NCI-H69 (cell line): ENCODE measurements at regions not wholly inside any gene's neighbourhood (a gene's known extent, or its start where the extent isn't known, plus 50 kb on each side); places are given as distances from the start of the nearest gene placed in this dataset.
"Not testable (repeated sequence)": the region's sequence is repeated elsewhere in the genome, so short reads cannot be mapped to it uniquely, and the experiment has no call there.

Source experiments
- DNase-seq: peaks from one replicate; lab custom pipeline; 2025; lab: John Stamatoyannopoulos, UW

DNA sequence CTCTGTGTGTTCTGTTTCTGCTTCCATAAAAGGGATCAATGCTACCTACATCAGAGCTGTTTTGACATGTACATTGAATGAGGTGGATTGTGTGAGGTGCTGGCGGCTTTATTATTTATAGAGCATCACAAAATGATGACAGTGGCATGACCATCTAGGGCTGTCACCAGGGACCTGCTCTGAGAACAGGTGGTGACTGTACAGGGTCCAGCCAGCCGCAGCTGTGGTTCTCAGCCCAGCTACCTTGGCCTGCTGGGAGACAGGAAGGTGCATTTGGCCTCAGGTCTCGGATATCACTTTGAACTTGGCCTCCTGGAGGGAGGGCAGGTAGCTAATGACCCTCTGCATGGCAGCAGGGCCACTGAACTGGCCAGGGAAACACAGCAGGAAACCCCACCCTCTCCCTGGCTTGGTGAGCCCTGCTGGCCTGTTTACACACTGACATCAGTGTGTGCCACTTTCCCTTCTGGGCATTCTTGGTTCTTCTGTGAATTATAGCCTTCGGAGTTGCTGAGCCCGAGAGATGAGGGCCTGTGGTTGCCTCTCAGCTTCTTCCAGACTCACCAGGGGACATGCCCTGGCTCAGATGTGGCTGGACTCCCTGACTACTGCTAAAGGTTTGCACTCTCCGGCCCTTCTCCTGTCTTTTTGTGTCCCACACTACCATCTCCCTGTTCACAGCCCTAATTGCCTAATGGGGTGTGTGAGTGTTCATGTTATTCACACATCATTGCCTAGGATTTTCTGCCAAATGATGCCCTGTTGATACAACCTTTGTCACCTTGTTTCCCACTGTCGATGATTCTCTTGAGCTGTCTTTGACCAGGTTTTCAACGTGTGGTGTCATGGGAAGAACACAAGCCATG, 109.2 kb upstream of the RAB12 start:
- DNase-seq, result peak; percentile 96

DNA sequence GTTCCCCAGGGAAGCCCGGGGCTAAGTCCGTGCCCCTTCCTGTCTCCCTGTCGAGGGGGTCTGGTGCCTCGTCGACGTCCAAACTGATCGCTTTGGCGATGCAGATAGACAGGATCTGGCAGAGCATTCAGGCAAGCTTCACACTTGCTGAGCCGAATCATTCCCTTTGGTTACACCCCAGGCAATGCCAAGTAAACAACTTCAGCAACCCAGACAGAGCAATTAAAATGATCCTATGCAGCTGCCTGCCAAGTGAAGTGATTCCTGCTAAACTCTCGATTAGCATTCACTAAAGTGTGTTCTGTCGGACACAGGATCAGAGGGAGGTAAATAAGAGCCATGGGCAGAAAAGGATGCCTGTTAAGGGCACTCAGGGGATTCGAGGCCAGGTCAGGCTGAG, 108.2 kb upstream of the RAB12 start:
- DNase-seq, result peak; percentile 96

DNA sequence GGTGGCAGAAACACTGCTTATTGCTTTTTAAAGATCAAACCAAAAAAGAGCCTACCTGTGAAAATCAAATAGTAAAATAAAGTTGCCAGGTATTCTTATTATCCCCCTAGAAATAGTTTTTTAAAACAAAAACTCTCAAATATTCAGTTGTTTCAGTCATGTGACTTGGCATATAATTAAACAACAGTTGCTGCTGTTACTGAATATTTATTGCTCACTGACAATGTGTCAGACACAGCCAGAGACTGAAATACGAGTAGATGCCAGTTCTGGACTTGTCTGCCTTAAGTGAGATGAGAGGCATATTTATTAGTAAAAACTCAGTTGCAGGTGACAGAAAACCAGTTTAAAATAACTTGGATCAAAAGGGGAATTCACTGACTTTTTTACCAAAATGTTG, 106.0 kb upstream of the RAB12 start:
- DNase-seq, result peak; percentile 73

DNA sequence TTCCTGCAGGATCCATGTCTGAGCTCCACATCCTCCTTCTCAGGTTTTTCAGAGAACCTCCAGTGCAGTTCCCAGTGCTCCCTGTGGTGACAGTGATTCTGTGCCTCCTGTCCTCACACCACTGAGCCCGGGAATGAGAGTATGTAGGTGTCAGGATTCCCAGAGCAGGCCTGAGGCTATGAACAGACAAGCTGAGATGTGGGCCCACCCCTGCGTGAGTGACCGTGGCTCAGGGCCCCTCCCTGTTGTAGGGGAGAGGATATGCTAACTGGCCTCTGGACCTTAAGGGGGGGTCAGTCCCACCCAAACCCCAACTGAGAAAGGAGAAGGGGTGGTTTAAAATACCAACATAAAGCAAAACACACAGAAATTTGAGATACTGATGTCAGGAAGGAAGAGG, 104.8 kb upstream of the RAB12 start:
- peak; percentile 58 for DNase-seq

DNA sequence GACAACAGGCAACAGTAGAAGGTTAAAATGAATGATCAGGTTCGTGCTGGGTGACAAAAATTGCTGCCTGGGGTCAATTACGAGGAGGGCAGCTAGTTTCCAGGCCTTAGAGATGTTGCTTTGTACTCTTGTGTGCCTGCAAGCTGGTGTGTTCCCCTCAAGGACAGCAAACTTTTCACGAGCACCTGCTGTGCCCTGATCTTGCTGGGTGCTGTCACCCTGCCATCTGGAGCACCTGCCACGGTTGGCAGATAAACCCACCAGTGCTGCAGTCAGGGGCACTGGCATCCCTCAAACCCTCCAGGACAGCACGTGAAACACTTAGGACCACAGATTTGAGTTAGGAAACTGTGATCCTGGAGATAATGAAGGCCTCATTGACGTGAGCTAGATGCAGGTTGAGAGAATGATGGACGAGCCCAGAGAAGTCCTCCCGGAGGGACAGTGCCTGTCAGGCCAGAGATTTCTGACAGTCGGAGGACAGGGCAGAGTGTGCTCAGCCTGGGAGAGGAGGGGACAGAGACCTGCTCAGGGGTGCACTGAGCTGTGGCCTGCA, 104.3 kb upstream of the RAB12 start:
- DNase-seq, result no peak

DNA sequence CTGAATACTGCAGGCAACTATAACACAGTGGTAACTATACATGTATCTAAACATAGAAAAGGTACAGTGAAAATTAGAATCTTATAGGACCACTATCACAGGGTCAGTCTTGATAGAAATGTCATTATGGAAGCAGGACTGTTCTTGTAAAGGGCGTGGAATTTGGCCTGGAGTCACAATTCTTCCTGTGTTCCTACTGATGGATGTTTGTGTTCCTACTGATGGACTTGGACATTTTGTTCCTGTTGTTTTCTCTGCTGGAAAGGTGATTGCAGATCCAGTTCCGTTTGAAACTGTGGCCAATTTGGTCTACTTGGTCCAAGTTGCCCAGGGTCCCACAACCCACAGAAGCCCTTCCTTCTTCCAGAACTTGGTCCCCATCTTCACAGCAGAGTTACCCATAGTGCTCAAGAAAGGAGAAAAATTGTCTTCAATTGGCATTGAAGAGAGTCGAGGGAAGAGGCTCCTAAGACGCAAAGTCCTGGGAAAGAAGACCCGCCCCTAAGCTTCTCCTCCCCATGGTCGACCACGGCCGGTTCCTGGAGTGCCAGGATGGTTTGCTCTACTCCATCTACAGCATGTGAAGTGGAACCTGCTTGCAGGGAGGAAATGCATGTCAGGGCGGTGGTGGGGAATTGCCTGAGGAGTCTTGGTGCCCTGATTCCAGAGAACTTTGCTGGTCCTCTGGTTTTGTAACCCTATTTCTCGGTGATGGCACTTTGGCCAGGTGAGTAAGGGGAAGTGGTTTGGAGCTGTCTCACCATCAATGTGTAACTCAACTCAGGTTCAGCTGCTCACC, 102.8 kb upstream of the RAB12 start:
- no peak for DNase-seq

DNA sequence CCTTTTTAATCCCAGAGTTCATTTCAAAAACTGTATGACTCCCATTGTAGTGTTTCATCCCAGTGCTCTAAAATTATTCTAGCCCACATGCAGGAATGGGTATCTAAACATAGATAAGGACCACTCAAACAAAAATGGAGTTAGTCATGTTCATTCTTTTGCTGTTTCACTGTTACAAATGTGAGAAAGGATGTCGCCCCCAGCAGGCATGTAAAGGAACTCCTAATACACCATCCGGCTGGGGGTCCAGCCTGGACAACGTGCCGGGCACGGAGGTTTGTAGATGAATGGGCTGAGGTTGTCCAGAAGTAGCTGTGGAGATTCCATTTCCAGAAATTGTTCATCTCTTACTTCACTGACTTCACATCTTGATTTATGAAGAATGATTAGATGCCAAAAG, 101.9 kb upstream of the RAB12 start:
- DNase-seq, result peak; percentile 74

DNA sequence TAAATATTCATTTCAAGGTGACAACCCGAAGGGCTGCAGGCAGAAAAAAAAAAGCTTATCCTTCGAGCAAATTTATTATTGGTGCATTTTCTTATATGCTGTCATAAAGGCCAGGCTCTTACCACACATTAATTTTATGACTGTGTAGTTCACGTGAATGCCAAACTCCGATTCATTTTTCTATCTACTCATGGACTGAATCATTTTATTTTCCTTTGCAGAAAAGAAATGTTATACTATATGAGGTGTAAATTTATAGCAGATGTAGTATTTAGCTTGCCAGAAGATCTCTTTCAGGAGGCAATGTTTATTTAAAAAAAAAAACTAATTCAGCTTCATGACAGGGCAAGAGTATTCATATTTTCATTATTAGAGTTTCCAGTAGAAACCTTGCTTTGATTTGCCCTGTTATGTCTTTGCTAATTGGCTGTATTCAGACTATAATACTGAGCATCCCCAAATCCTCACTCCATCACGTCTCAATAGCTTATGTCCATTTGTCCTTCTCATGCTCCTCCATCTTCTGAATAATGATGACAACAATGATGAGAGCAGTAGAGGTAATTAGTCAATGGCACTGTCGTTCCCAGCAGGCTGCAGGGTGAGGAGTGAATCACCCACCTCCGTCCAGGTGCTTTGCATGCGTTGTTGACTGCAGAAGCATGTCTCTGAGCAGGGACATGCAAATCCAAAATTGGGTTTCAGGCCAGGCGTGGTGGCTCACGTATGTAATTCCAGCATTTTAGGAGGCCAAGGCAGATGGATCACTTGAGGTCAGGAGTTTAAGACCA, 101.1 kb upstream of the RAB12 start:
- DNase-seq, result no peak

DNA sequence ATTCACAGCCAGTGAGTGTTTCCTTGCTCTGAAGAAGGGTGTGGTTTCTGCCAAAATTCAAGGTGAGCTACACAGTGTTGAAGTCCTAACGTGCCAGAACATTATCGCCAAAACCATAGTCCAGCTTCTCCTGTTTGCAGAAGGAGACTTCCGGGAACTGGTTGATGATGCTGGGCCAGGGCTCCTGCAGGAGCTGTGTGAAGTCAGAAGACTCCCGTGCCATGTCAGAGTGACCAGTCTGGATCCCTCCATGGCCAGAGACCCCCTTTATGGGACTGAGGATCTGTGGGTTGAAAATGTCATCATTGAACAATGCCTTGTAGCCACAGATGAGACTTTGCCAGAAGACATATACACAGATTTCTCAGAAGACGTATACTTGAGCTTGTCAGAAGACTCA, 96.0 kb upstream of the RAB12 start:
- no peak for DNase-seq

DNA sequence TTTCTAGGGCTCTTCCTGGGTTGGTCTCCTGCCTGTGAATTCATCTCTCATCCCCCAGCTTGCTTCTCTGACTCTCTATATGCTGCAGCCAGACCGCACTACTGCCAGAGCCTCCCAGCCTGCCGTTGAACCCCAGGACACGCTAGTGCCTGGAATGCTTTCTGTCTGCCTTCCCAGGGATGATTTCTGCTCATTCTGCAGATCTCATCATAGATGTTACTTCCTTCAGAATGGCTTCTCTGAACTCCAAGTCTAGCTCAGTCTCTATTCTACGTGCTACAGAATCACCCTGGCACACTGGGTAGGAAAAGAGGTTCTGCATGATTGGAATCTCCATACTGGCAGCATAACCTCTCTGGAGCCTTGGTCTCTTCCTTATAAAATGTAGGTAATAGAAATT, 94.8 kb upstream of the RAB12 start:
- no peak for DNase-seq

DNA sequence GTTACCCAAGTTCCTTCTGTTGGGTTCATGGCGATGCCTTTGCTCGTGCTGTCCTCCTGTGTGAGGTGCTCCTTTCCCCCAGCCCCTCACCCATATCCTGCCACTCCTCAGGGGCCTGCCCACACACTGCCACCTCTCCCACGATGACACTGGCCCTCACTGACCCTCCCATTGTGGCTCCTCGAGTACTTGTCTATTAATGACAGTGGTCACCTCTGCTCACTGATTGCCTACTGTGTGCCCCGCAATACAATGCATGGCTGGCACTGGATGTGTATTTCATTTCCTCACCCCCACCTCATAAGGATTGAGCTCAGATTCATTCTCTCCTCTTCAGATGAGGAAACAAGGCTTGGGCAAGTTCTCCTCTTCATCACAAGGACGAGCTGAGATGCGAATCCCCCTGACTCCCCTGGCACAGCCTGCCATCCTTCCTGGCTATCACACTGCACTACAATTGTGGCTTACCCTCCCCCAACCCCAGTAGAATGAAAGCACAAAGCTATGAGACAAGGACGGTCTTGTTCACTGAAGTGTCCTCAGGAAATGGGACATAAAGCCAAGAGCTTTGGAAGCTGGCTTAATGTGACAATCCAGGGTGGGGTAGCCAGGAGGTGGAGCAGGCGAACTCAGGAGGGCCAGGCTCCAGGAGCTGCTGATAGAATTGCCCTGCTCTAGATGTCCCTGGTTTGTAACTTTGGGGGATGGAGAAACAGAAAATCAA, 93.9 kb upstream of the RAB12 start:
- no peak for DNase-seq

DNA sequence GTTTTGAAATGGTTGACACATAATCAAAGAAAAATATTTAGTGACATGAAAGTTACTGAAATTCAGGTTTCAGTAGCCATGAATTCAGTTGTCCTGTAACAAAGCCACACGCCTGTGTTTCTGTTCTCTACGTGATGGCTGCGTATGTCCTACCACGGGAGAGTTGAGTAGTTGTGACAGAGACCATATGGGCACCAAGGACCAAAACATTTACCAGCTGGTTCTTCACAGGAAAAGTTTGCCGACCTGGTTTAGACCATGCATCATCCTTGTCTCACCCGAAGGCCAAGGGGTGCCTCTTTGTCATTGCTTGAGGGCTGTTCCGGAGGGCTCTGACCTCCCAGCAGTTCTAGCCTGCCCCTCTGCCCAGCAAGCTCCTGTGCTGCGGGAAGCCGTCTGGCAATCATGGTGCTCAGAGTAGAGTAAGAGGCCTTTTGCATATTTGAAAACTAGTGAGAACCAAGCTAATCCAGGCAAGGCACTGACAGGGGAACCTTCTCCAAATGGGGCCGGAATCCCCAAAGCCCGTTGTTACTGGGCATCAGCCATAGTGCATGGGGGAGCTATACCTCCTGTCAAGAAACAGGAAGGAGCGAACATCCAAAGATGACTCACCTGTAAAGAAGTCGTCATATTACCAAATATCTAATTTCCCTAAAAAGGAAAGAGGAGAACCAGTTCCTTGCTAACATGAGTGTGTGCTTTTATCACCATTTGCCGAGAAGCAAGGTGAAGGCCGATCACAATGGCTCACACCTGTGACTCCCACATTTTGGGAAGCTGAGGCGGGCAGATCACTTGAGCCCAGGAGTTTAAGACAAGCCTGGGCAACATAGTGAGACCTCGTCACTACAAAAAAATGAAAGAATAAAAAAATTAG, 92.6 kb upstream of the RAB12 start:
- no peak for DNase-seq

DNA sequence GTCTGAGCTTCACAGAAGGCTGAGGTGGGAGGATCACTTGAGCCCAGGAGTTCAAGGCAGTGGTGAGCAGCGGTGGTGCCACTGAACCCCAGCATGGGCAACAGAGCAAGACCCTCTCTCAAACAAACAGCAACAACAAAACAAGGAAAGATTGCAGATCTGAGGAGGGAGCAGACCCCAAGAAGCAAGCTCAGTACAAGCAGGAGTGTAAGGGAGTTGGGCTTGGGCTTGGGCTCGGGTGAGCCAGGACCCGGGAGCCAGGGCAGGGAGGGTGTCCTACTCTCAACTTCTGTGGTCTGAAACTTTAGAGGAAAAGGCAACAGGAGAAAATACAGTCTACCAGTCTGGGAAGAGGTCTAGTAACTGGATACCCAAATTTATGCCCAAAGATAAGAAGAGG, 92.0 kb upstream of the RAB12 start:
- no peak for DNase-seq

DNA sequence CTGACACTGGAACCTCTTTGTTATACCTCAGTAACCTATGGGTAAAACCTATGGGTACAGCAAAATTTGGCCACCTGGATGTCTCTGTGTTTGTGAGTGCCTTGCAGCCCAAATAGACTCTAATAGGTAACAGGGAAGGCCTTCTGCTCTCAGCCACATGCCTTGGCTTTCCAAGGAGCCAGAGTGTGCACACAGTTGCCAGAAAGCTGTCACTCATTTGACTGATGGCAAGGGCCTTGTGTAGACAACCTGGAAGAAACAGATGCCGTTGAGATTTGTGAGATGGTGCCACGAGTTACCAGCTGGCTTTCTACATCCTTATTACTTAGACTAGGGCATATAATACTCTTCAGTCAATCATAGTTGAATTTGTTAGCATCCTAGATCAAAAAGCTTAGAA, 90.1 kb upstream of the RAB12 start:
- no peak for DNase-seq

DNA sequence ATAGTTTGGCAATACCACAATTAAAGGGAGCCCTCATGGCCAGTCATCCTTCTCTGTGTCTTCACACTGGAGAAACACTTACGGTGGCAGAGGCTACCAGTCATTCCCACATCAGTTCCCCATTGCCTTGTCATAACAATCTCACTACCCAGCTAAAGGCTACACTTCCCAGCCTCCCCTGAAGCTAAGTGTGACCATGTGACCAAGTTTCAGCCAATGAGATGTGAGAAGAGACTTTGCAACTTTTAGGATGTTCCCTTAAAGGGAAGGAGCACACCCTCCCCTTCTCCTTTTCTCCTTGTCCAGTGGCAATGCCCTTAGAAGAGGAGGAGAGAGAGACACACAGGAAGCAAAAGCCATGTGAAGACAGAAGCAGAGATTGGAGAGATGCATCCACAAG, 89.0 kb upstream of the RAB12 start:
- DNase-seq, result no peak

DNA sequence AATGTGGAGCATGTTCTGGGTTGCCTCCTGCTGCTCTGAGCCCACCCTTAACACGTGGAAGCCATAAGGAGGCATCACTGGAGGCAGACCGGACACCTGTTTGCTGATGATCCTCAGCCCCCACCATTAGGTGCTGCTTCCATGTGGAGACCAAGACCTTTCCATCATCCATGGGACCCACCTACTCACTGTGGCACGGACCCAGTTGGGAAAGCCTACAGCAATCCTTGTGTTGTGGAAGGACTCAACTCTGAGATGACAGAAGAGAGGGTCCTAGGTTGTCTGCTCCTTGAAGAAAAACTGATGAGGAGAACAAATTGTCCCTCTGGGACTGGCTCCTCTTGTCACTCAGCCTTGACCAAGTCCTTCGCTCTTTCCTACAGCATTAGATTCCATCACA, 86.5 kb upstream of the RAB12 start:
- DNase-seq, result no peak

DNA sequence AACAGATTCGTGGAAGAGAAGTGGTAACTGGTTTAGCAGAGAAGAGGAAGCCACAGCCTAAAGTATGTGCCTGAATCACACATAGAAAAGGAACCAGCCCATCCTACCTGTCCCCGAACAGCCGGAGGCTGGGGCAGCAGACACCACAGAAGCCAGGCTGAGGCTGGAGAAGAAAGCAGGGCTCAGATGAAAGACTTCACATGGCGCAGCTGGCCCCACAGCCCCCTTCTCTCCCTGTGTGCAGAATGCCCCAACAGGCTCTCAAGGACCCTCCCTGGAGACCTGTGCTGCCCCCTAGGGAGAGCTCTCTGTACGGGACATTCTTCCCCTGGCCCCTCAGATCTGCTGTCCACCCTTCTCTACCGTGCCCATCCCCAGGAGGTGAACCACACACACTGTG, 83.5 kb upstream of the RAB12 start:
- DNase-seq, result no peak

DNA sequence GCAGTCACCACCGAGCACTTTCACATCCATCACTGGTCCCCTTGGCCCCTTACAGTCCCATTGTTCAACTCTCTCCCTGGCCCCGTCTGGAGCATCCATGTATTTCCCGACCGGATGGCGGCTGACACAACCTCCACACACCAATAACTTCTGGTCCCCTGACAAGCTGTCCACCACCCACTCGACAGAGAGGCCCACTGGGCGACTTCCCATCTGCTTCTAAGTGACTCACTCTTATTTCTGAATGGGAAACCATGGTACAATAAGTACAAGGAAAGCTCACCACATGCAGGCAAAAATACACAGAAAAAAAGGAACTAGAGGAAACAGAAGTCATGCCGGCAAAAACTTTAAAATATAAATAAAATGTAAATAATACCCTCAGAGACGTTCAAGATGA, 82.9 kb upstream of the RAB12 start:
- DNase-seq, result no peak

DNA sequence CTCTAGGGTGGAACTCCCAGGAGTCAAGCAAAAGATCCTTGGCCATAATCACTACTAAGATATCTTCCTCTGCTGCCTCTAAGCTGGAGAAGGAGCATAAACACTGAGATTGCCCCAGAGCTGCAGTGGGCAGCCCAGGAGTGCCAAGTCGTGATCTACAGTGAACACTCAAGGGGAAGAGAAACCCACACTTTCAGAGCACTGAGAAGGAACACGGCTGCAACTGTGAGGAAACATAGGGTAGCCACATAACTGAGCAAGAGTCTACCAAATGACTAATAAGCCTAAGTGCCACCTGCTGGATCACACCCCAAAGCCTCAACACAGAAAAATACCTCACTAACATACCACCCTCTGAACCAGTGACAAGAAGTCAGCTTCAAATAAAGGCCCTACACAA, 79.6 kb upstream of the RAB12 start:
- no peak for DNase-seq

DNA sequence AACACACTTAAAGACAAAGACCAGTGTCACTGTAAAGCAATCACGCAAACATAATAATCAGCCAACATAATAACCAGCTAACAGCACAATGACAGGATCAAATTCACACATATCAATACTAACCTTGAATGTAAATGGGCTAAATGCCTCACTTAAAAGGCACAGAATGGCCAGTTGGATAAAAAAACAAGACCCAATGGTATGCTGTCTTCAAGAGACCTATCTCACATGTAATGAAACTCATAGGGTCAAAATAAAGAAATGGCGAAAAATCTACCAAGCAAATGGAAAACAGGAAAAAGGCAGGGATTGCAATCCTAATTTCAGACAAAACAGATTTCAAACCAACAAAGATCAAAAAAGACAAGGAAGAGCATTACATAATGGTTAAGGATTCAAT, 78.2 kb upstream of the RAB12 start:
- not testable (repeated sequence) for DNase-seq

DNA sequence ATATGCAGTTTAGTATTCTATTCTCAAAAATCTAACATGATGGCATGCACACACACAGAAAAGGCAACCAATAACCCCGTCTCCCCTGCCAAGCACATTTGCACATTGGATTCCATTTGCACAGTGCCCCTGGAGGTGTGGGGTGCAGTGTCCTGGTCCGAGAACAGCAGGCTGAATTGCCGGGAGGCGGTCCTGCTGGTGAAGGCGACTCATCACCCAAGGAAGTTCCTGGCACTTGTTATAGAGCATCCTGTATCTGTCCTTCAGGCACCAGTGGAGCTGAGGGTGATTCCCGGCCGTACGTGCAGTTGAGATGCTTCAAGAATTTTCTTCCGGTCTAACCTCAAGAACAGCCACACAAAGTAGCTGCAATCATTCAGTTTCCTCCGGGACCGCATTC, 73.0 kb upstream of the RAB12 start:
- no peak for DNase-seq
